ENCODE measurements at regions not wholly inside any gene's neighbourhood (a gene's known extent, or its start where the extent isn't known, plus 50 kb on each side); places are given as distances from the start of the nearest gene placed in this dataset.

- Mint-ChIP-seq H3K9me3 (no peaks in the 10 kb centered on the region), H3K27me3 (no peaks in the 10 kb centered on the region), H3K36me3 (ENCODE audit: low read depth) (no peaks in the 10 kb centered on the region), H3K27ac (no peak overlapping the region), H3K4me3 (no peak overlapping the region), H3K4me1 (ENCODE audit: low read depth) (no peaks in the 10 kb centered on the region)
- intact Hi-C loops (cut with micrococcal nuclease), result no loop called here
These were observed 837.0 kb downstream of the PDHA2 start for GRCh38 chr4:96676754-96677435.

- intact Hi-C loops (cut with micrococcal nuclease), result no loop called here
- Mint-ChIP-seq H3K27me3 (no peaks in the 10 kb centered on the region), H3K36me3 (ENCODE audit: low read depth) (no peaks in the 10 kb centered on the region)
These were observed 837.6 kb downstream of the PDHA2 start for GRCh38 chr4:96677499-96677898.

DNA sequence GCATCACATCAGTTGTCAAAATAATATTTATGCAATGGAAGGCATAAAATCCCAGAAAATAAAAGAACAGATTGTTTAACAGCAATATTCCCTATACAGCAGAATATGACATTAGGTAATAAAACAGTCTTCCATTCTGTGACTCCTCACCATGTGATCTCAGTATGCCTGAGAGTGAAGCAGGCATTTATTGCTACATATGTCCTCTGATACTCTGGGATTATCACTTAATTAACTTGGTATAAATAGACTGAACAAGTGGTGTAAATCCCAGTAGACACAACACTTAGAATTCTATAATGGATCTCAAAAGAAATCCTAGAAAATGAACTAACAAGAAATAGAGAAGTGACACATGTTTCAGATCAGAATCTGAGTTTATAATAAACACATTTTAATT is 841.3 kb downstream of the PDHA2 start:
- Mint-ChIP-seq H3K27me3 (no peaks in the 10 kb centered on the region), H3K27ac (no peak overlapping the region), H3K9me3 (no peaks in the 10 kb centered on the region), H3K4me3 (no peak overlapping the region), H3K36me3 (ENCODE audit: low read depth) (no peaks in the 10 kb centered on the region), H3K4me1 (ENCODE audit: low read depth) (no peaks in the 10 kb centered on the region)
- intact Hi-C loops (cut with micrococcal nuclease), result no loop called here

More at GRCh38 chr4:96677499-96677898, 837.6 kb downstream of the PDHA2 start:
- Mint-ChIP-seq H3K4me1 (ENCODE audit: low read depth) (no peaks in the 10 kb centered on the region), H3K27ac (no peak overlapping the region), H3K9me3 (no peaks in the 10 kb centered on the region), H3K4me3 (no peak overlapping the region)

- Mint-ChIP-seq H3K4me1 (ENCODE audit: low read depth) (no peaks in the 10 kb centered on the region), H3K36me3 (ENCODE audit: low read depth) (no peaks in the 10 kb centered on the region), H3K27me3 (no peaks in the 10 kb centered on the region), H3K9me3 (peaks cover 10% of the 10 kb centered on the region), H3K27ac (no peak overlapping the region), H3K4me3 (no peak overlapping the region)
- intact Hi-C loops (cut with micrococcal nuclease), result no loop called here
These were observed 845.8 kb downstream of the PDHA2 start for GRCh38 chr4:96685691-96686090.

- Mint-ChIP-seq H3K36me3 (ENCODE audit: low read depth) (no peaks in the 10 kb centered on the region), H3K9me3 (peaks cover 22% of the 10 kb centered on the region), H3K27ac (no peak overlapping the region), H3K4me1 (ENCODE audit: low read depth) (no peaks in the 10 kb centered on the region), H3K27me3 (no peaks in the 10 kb centered on the region), H3K4me3 (no peak overlapping the region)
- intact Hi-C loops (cut with micrococcal nuclease), result no loop called here
These were observed 851.6 kb downstream of the PDHA2 start for GRCh38 chr4:96691521-96691920.

DNA sequence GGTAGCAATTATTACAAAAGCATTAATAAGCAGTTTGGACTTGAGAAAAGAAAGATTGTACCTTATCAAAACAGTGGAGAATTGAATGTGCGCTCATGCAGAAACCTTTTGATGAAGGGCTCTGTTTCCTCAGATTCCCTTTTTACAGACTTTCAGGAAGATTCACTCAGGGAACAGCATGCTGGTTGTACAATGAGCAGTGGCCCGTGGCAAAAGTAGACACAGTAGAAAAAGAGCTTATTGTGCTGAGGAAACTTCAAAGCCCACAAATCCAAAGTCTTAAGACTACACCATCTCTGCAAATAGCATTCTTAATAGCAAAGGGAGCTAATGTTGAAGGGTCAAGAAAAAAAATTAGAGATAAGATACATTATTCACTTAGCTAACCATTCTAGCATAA is 858.9 kb downstream of the PDHA2 start:
- no peaks in the 10 kb centered on the region for H3K9me3 Mint-ChIP-seq
- H3K4me1 Mint-ChIP-seq (ENCODE audit: low read depth), result no peaks in the 10 kb centered on the region
- H3K27ac Mint-ChIP-seq, result no peak overlapping the region
- no peaks in the 10 kb centered on the region for H3K27me3 Mint-ChIP-seq
- H3K4me3 Mint-ChIP-seq, result no peak overlapping the region
- H3K36me3 Mint-ChIP-seq (ENCODE audit: low read depth), result no peaks in the 10 kb centered on the region
- intact Hi-C loops (cut with micrococcal nuclease), result no loop called here

DNA sequence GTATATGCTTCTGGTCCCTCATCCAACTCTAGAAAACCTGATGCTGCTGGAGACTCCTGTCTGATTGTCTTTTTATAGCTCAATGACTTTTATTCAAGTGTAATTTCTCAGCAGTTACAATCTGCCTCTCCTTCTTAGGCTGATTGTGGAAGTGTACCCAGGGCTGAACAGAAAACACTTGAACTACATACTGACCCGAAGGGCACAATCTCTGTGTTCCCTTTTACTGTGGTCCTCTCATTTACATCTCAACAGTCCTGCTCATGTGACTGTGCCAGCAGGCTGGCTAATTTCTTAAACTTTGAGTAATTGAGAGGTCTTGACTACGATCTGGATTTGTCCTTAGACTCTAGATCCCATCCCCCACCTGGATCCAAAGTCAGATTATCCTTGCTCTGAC is 863.4 kb downstream of the PDHA2 start:
- Mint-ChIP-seq H3K36me3 (ENCODE audit: low read depth) (no peaks in the 10 kb centered on the region), H3K27ac (no peak overlapping the region), H3K4me3 (no peak overlapping the region), H3K9me3 (no peaks in the 10 kb centered on the region), H3K4me1 (ENCODE audit: low read depth) (no peaks in the 10 kb centered on the region), H3K27me3 (no peaks in the 10 kb centered on the region)
- intact Hi-C loops (cut with micrococcal nuclease), result no loop called here

GRCh38 chr4:96708766-96709165 is 868.9 kb downstream of the PDHA2 start:
- Mint-ChIP-seq H3K4me3 (no peak overlapping the region), H3K4me1 (ENCODE audit: low read depth) (no peaks in the 10 kb centered on the region), H3K27me3 (no peaks in the 10 kb centered on the region), H3K36me3 (ENCODE audit: low read depth) (no peaks in the 10 kb centered on the region), H3K9me3 (peaks cover 2% of the 10 kb centered on the region), H3K27ac (no peak overlapping the region)
- intact Hi-C loops (cut with micrococcal nuclease), result no loop called here

DNA sequence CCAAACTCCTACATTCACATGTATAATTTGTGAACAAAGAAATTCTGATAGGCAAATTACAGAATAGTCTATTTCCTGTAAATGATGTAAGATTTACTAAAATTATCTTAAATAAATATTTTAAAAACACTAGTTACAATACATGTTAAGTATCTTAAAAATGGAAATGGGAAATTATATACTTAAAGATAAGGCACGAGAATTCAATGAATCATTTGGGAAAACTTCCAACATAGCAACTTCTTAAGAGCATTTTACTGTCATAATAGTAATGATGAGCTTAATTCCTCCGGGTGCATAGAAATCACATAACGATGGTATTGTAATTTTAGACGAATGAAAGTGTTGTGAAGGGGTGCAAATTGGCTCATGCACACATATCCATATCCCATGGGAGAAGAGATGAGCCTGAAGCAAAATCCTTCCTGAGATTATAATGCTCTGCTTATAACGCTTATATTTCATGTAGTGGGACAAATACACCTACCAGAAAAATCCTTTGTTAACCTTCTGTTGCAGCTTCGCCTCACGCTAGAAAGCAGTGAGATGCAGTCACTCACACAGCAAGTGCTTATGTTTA is 873.5 kb downstream of the PDHA2 start:
- intact Hi-C loops (cut with micrococcal nuclease), result no loop called here
- no peak overlapping the region for H3K4me3 Mint-ChIP-seq
- no peaks in the 10 kb centered on the region for H3K4me1 Mint-ChIP-seq (ENCODE audit: low read depth)
- H3K9me3 Mint-ChIP-seq, result peaks cover 21% of the 10 kb centered on the region
- no peaks in the 10 kb centered on the region for H3K36me3 Mint-ChIP-seq (ENCODE audit: low read depth)
- no peak overlapping the region for H3K27ac Mint-ChIP-seq
- H3K27me3 Mint-ChIP-seq, result no peaks in the 10 kb centered on the region

DNA sequence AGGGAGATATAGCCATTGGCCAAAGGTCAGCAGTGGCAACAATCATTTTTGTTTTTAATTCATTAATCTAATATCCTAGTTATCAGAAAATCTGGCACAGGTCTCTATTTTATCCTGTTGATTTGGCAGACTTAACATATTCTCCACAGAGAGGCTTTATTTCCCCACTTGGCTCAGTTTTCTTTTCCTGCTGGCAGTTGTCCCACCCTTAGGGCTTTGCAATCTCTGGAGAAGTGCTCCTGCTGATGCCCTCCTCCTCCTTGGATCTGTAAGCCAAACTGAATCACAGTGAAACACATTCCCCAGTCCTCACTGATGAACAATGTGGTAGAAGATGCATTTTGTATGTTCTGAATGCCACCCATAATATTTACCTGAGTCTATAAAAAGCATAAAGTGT is 889.7 kb downstream of the PDHA2 start:
- intact Hi-C loops (cut with micrococcal nuclease), result no loop called here
- Mint-ChIP-seq H3K27ac (no peak overlapping the region), H3K36me3 (ENCODE audit: low read depth) (no peaks in the 10 kb centered on the region), H3K4me3 (no peak overlapping the region), H3K4me1 (ENCODE audit: low read depth) (no peaks in the 10 kb centered on the region), H3K27me3 (no peaks in the 10 kb centered on the region), H3K9me3 (peaks cover 20% of the 10 kb centered on the region)

GRCh38 chr4:96730432-96730831 is 890.5 kb downstream of the PDHA2 start:
- no peaks in the 10 kb centered on the region for H3K36me3 Mint-ChIP-seq (ENCODE audit: low read depth)
- no peaks in the 10 kb centered on the region for H3K27me3 Mint-ChIP-seq
- no peak overlapping the region for H3K4me3 Mint-ChIP-seq

GRCh38 chr4:96736352-96736889 is 896.5 kb downstream of the PDHA2 start:
- Mint-ChIP-seq H3K4me3 (no peak overlapping the region), H3K4me1 (ENCODE audit: low read depth) (no peaks in the 10 kb centered on the region), H3K27ac (no peak overlapping the region), H3K36me3 (ENCODE audit: low read depth) (no peaks in the 10 kb centered on the region), H3K27me3 (no peaks in the 10 kb centered on the region), H3K9me3 (peaks cover 28% of the 10 kb centered on the region)
- intact Hi-C loops (cut with micrococcal nuclease), result no loop called here

More at GRCh38 chr4:96730432-96730831, 890.5 kb downstream of the PDHA2 start:
- Mint-ChIP-seq H3K9me3 (peaks cover 20% of the 10 kb centered on the region), H3K4me1 (ENCODE audit: low read depth) (no peaks in the 10 kb centered on the region), H3K27ac (no peak overlapping the region)
- intact Hi-C loops (cut with micrococcal nuclease), result no loop called here

GRCh38 chr4:96739101-96739500 is 899.2 kb downstream of the PDHA2 start:
- Mint-ChIP-seq H3K27ac (no peak overlapping the region), H3K4me3 (no peak overlapping the region), H3K36me3 (ENCODE audit: low read depth) (no peaks in the 10 kb centered on the region), H3K4me1 (ENCODE audit: low read depth) (no peaks in the 10 kb centered on the region), H3K9me3 (peaks cover 18% of the 10 kb centered on the region), H3K27me3 (no peaks in the 10 kb centered on the region)
- intact Hi-C loops (cut with micrococcal nuclease), result no loop called here

DNA sequence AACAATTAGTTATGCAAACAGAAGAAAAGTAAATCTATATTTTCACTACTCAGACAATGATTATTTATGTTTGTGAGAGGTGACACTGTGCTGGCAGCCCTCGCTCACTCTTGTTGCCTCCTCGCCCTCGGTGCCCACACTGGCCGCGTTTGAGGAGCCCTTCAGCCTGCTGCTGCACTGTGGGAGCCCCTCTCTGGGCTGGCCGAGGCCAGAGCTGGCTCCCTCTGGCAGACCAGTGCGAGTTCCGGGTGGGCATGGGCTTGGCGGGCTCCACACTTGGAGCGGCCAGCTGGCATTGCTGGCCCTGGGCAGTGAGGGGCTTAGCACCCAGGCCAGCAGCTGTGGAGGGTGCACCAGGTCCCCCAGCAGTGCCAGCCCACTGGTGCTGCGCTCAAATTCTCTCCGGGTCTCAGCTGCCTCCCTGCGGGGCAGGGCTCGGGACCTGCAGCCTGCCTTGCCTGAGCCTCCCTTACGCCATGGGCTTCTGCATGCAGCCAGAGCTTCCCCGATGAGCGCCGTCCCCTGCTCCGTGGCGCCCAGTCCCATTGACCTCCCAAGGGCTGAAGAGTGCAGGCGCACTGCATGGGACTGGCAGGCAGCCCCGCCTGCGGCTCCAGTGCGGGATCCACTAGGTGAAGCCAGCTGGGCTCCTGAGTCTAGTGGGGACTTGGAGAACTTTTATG is 902.6 kb downstream of the PDHA2 start:
- H3K9me3 Mint-ChIP-seq, result peaks cover 31% of the 10 kb centered on the region
- H3K27ac Mint-ChIP-seq, result no peak overlapping the region
- no peak overlapping the region for H3K4me3 Mint-ChIP-seq
- H3K36me3 Mint-ChIP-seq (ENCODE audit: low read depth), result no peaks in the 10 kb centered on the region
- intact Hi-C loops (cut with micrococcal nuclease), result no loop called here
- no peaks in the 10 kb centered on the region for H3K27me3 Mint-ChIP-seq
- no peaks in the 10 kb centered on the region for H3K4me1 Mint-ChIP-seq (ENCODE audit: low read depth)

Data from dendritic cell treated with granulocyte-macrophage colony-stimulating factor and Interleukin-4, amounts not matched to agents 40 ng/mL and 50 ng/mL, for 4 days (primary cell).